ENCODE measurements at regions not wholly inside any gene's neighbourhood (a gene's known extent, or its start where the extent isn't known, plus 50 kb on each side); places are given as distances from the start of the nearest gene placed in this dataset.

GRCh38 chr2:6392354-6392753 is 473.4 kb downstream of the CMPK2 start:
- TF ChIP-seq CTCF (conservative IDR thresholded peaks at IDR 0.05; ENCODE audit: low read depth, low read length), result no peak
- TF ChIP-seq EZH2 (IDR thresholded peaks at IDR 0.05; ENCODE audit: low read length, unreplicated experiment), result no peak
- no peak for TF ChIP-seq EZH2phosphoT487 (IDR thresholded peaks at IDR 0.05; ENCODE audit: borderline replicate concordance, low read length)
- Histone ChIP-seq H2AFZ (ENCODE audit: low read length) (no peak overlapping the region), H3K9me2 (replicated peaks; ENCODE audit: low read length) (no peaks in the 10 kb centered on the region), H3K4me2 (ENCODE audit: low read length) (no peak overlapping the region), H3K36me3 (ENCODE audit: low read depth, low read length) (no peaks in the 10 kb centered on the region), H4K20me1 (ENCODE audit: low read length) (no peaks in the 10 kb centered on the region), H3K4me1 (ENCODE audit: insufficient read depth, low read length) (no peaks in the 10 kb centered on the region), H3K27me3 (ENCODE audit: low read length) (no peaks in the 10 kb centered on the region), H3K9ac (ENCODE audit: low read length) (no peak overlapping the region), H3K9me3 (ENCODE audit: low read length) (no peaks in the 10 kb centered on the region), H3K4me3 (ENCODE audit: low read length) (no peak overlapping the region), H3K27ac (ENCODE audit: low read length) (no peak overlapping the region), H3K79me2 (ENCODE audit: low read length) (no peaks in the 10 kb centered on the region), H3F3A (ENCODE audit: low read length, unreplicated experiment) (no peaks in the 10 kb centered on the region)
- ChIA-PET CTCF (no interaction called here), POLR2A (ENCODE audit: unreplicated experiment) (no interaction called here)
- no peak for DNase-seq
- no peak for ATAC-seq
- no TSS peak for BruUV-seq (replicated peaks)
- intact Hi-C loops (cut with micrococcal nuclease), result no loop called here

- no peak overlapping the region for H3K4me2 ChIP-seq (ENCODE audit: low read length)
- no peak overlapping the region for H2AFZ ChIP-seq (ENCODE audit: low read length)
- no peaks in the 10 kb centered on the region for H3K27me3 ChIP-seq (ENCODE audit: low read length)
- CTCF ChIA-PET, result no interaction called here
- intact Hi-C loops (cut with micrococcal nuclease), result no loop called here
- no peak overlapping the region for H3K9ac ChIP-seq (ENCODE audit: low read length)
- no peak overlapping the region for H3K4me3 ChIP-seq (ENCODE audit: low read length)
- DNase-seq (no peak), ATAC-seq (no peak)
- no peaks in the 10 kb centered on the region for H3K9me2 ChIP-seq (replicated peaks; ENCODE audit: low read length)
- H3K4me1 ChIP-seq (ENCODE audit: insufficient read depth, low read length), result no peaks in the 10 kb centered on the region
- no peaks in the 10 kb centered on the region for H3K36me3 ChIP-seq (ENCODE audit: low read depth, low read length)
- POLR2A ChIA-PET (ENCODE audit: unreplicated experiment), result no interaction called here
- no TSS peak for BruUV-seq (replicated peaks)
- no peaks in the 10 kb centered on the region for H3K9me3 ChIP-seq (ENCODE audit: low read length)
- no peak overlapping the region for H3K27ac ChIP-seq (ENCODE audit: low read length)
- H4K20me1 ChIP-seq (ENCODE audit: low read length), result no peaks in the 10 kb centered on the region
- TF ChIP-seq CTCF (conservative IDR thresholded peaks at IDR 0.05; ENCODE audit: low read depth, low read length), result no peak
- TF ChIP-seq EZH2phosphoT487 (IDR thresholded peaks at IDR 0.05; ENCODE audit: borderline replicate concordance, low read length), result no peak
- TF ChIP-seq EZH2 (IDR thresholded peaks at IDR 0.05; ENCODE audit: low read length, unreplicated experiment), result no peak
- H3F3A ChIP-seq (ENCODE audit: low read length, unreplicated experiment), result no peaks in the 10 kb centered on the region
- H3K79me2 ChIP-seq (ENCODE audit: low read length), result no peaks in the 10 kb centered on the region
These were observed 472.7 kb downstream of the CMPK2 start for GRCh38 chr2:6392966-6393365.

DNA sequence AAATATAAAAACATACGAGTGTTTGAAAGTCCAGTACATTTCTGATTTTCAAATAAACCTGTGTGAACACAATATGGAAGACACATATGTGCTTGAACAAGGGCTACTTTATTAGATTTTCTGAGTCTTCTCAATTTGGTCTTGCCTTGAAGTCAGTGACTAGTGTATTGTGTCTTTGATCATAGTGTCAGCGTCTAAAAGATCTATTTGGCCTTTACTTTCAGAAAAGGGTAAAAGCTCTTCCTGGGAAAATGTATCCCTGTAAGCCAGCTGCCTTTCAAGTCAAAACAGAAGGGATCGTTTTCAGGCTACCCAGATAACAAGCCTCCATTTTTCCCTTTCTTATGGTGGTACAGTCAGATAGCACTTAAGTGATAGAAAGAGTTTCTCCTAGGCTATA is 471.9 kb downstream of the CMPK2 start:
- CTCF ChIA-PET, result no interaction called here
- H3K9me3 ChIP-seq (ENCODE audit: low read length), result no peaks in the 10 kb centered on the region
- no peaks in the 10 kb centered on the region for H3K27me3 ChIP-seq (ENCODE audit: low read length)
- no peak for DNase-seq
- no peak overlapping the region for H2AFZ ChIP-seq (ENCODE audit: low read length)
- H3K36me3 ChIP-seq (ENCODE audit: low read depth, low read length), result no peaks in the 10 kb centered on the region
- POLR2A ChIA-PET (ENCODE audit: unreplicated experiment), result no interaction called here
- no peak overlapping the region for H3K4me2 ChIP-seq (ENCODE audit: low read length)
- no peaks in the 10 kb centered on the region for H3K9me2 ChIP-seq (replicated peaks; ENCODE audit: low read length)
- no peak overlapping the region for H3K4me3 ChIP-seq (ENCODE audit: low read length)
- ATAC-seq, result no peak
- intact Hi-C loops (cut with micrococcal nuclease), result no loop called here
- TF ChIP-seq EZH2phosphoT487 (IDR thresholded peaks at IDR 0.05; ENCODE audit: borderline replicate concordance, low read length) (no peak), CTCF (conservative IDR thresholded peaks at IDR 0.05; ENCODE audit: low read depth, low read length) (no peak), EZH2 (IDR thresholded peaks at IDR 0.05; ENCODE audit: low read length, unreplicated experiment) (no peak)
- no peak overlapping the region for H3K9ac ChIP-seq (ENCODE audit: low read length)
- H3K27ac ChIP-seq (ENCODE audit: low read length), result no peak overlapping the region
- H3F3A ChIP-seq (ENCODE audit: low read length, unreplicated experiment), result no peaks in the 10 kb centered on the region
- no TSS peak for BruUV-seq (replicated peaks)
- H3K79me2 ChIP-seq (ENCODE audit: low read length), result no peaks in the 10 kb centered on the region
- H3K4me1 ChIP-seq (ENCODE audit: insufficient read depth, low read length), result no peaks in the 10 kb centered on the region
- no peaks in the 10 kb centered on the region for H4K20me1 ChIP-seq (ENCODE audit: low read length)
